WTC11 (cell line): ENCODE measurements at regions not wholly inside any gene's neighbourhood (a gene's known extent, or its start where the extent isn't known, plus 50 kb on each side); places are given as distances from the start of the nearest gene placed in this dataset.

Experiments used
- ATAC-seq: fragments of 200-7000 bp; cut with Tn5 transposase; 2 replicates; pipeline ENCODE4 v1.10.0; 2021; ENCODE audit warnings: mild to moderate bottlenecking, moderate library complexity
- CTCF ChIA-PET: fragments of 300-600 bp; sonication (Branson Sonifier 250); formaldehyde crosslinking; loops from one replicate; lab custom pipeline; 2021; ENCODE audit warnings: antibody characterized with exemption; lab: Charles Lee
- POLR2A ChIA-PET: fragments of 350-600 bp; sonication (Branson Sonifier 250); formaldehyde crosslinking; loops from one replicate; lab custom pipeline; 2021; ENCODE audit warnings: antibody characterized with exemption; lab: Charles Lee
- DNase-seq: peaks from one replicate; pipeline ENCODE4 v3.0.0; 2021; ENCODE audit warnings: low spot score
- H3K27ac Mint-ChIP-seq: 2 replicates; pipeline ENCODE4 v1.8.0; 2021; ENCODE audit warnings: mixed read lengths
- H3K27me3 Mint-ChIP-seq: 2 replicates; pipeline ENCODE4 v1.8.0; 2021; ENCODE audit warnings: low read depth, mild to moderate bottlenecking, moderate library complexity, mixed read lengths
- H3K36me3 Mint-ChIP-seq: 2 replicates; pipeline ENCODE4 v1.8.0; 2021; ENCODE audit warnings: mixed read lengths
- H3K4me1 Mint-ChIP-seq: 2 replicates; pipeline ENCODE4 v1.8.0; 2022; ENCODE audit warnings: mixed read lengths
- H3K4me3 Mint-ChIP-seq: 2 replicates; pipeline ENCODE4 v1.8.0; 2021; ENCODE audit warnings: mild to moderate bottlenecking, moderate library complexity, mixed read lengths
- H3K9me3 Mint-ChIP-seq: 2 replicates; pipeline ENCODE4 v1.8.0; 2021; ENCODE audit warnings: mixed read lengths
- ATF3 ChIP-seq: sonication (generic); formaldehyde crosslinking; conservative IDR thresholded peaks from 2 replicates; pipeline ENCODE4 v1.8.1; 2022; ENCODE audit warnings: mild to moderate bottlenecking, missing genetic modification reagents
- CBFB ChIP-seq: sonication (generic); formaldehyde crosslinking; IDR thresholded peaks from 2 replicates; pipeline ENCODE4 v1.8.1; 2022; ENCODE audit warnings: mild to moderate bottlenecking, low read depth, missing genetic modification reagents
- ESRRA ChIP-seq: sonication (generic); formaldehyde crosslinking; IDR thresholded peaks from 2 replicates; pipeline ENCODE4 v1.8.1; 2022; ENCODE audit warnings: mild to moderate bottlenecking, missing genetic modification reagents, borderline replicate concordance
- ETV6 ChIP-seq: sonication (generic); formaldehyde crosslinking; IDR thresholded peaks from 2 replicates; pipeline ENCODE4 v1.8.1; 2022; ENCODE audit warnings: mild to moderate bottlenecking, missing genetic modification reagents
- FOXK1 ChIP-seq: sonication (generic); formaldehyde crosslinking; IDR thresholded peaks from 2 replicates; pipeline ENCODE4 v1.8.0; 2022; ENCODE audit warnings: mild to moderate bottlenecking, moderate library complexity, missing genetic modification reagents
- FOXP4 ChIP-seq: sonication (generic); formaldehyde crosslinking; IDR thresholded peaks from 2 replicates; pipeline ENCODE4 v1.8.0; 2022; ENCODE audit warnings: mild to moderate bottlenecking, missing genetic modification reagents
- HMGA2 ChIP-seq: fragments of 250-450 bp; sonication (Bioruptor Pico); IDR thresholded peaks from 2 replicates; pipeline ENCODE4 v1.4.0; 2021; ENCODE audit warnings: mild to moderate bottlenecking, moderate library complexity
- IRF2 ChIP-seq: sonication (generic); formaldehyde crosslinking; IDR thresholded peaks from 2 replicates; pipeline ENCODE4 v1.8.0; 2022; ENCODE audit warnings: low read depth, missing genetic modification reagents, borderline replicate concordance
- KAT7 ChIP-seq: sonication (generic); formaldehyde crosslinking; IDR thresholded peaks from 2 replicates; pipeline ENCODE4 v1.8.1; 2023; ENCODE audit warnings: missing genetic modification reagents, mild to moderate bottlenecking, borderline replicate concordance
- NR3C1 ChIP-seq: sonication (generic); formaldehyde crosslinking; conservative IDR thresholded peaks from 2 replicates; pipeline ENCODE4 v1.8.1; 2023; ENCODE audit warnings: low read depth, mild to moderate bottlenecking, missing genetic modification reagents
- OVOL2 ChIP-seq: fragments of 250-450 bp; sonication (Bioruptor Pico); IDR thresholded peaks from 2 replicates; pipeline ENCODE4 v1.9.0; 2021; ENCODE audit warnings: mild to moderate bottlenecking, borderline replicate concordance
- PRRX2 ChIP-seq: fragments of 250-450 bp; sonication (Bioruptor Pico); IDR thresholded peaks from 2 replicates; pipeline ENCODE4 v1.8.0; 2021; ENCODE audit warnings: mild to moderate bottlenecking
- SMAD4 ChIP-seq: sonication (generic); formaldehyde crosslinking; IDR thresholded peaks from 2 replicates; pipeline ENCODE4 v1.8.0; 2022; ENCODE audit warnings: mild to moderate bottlenecking, missing genetic modification reagents
- STAT6 ChIP-seq: sonication (generic); formaldehyde crosslinking; conservative IDR thresholded peaks from 2 replicates; pipeline ENCODE4 v1.8.1; 2023; ENCODE audit warnings: mild to moderate bottlenecking, low read depth, missing genetic modification reagents, moderate library complexity
- TEAD1 ChIP-seq: sonication (generic); formaldehyde crosslinking; IDR thresholded peaks from 2 replicates; pipeline ENCODE4 v1.8.0; 2022; ENCODE audit warnings: mild to moderate bottlenecking, missing genetic modification reagents
- USF1 ChIP-seq: sonication (generic); formaldehyde crosslinking; IDR thresholded peaks from 2 replicates; pipeline ENCODE4 v1.8.0; 2022; ENCODE audit warnings: mild to moderate bottlenecking, missing genetic modification reagents
- ZNF121 ChIP-seq: sonication (generic); formaldehyde crosslinking; IDR thresholded peaks from 2 replicates; pipeline ENCODE4 v1.8.0; 2023; ENCODE audit warnings: missing genetic modification reagents
- ZNF232 ChIP-seq: sonication (generic); formaldehyde crosslinking; IDR thresholded peaks from 2 replicates; pipeline ENCODE4 v1.8.0; 2022; ENCODE audit warnings: mild to moderate bottlenecking, missing genetic modification reagents
- ZNF263 ChIP-seq: sonication (generic); formaldehyde crosslinking; IDR thresholded peaks from 2 replicates; pipeline ENCODE4 v1.8.1; 2022; ENCODE audit warnings: low read depth, mild to moderate bottlenecking, moderate library complexity, missing genetic modification reagents
- ZNF416 ChIP-seq: fragments of 250-450 bp; sonication (Bioruptor Pico); IDR thresholded peaks from 2 replicates; pipeline ENCODE4 v1.9.0; 2021; ENCODE audit warnings: mild to moderate bottlenecking, inconsistent platforms
- ZNF425 ChIP-seq: fragments of 250-450 bp; sonication (Bioruptor Pico); conservative IDR thresholded peaks from 2 replicates; pipeline ENCODE4 v1.9.0; 2021; ENCODE audit warnings: mild to moderate bottlenecking
- ZNF671 ChIP-seq: fragments of 250-450 bp; sonication (Bioruptor Pico); IDR thresholded peaks from 2 replicates; pipeline ENCODE4 v1.8.0; 2021; ENCODE audit warnings: mild to moderate bottlenecking
- ZSCAN18 ChIP-seq: fragments of 250-450 bp; sonication (Bioruptor Pico); IDR thresholded peaks from 2 replicates; pipeline ENCODE4 v2.1.2; 2022; ENCODE audit warnings: mild to moderate bottlenecking, moderate library complexity

- Mint-ChIP-seq H3K36me3 (peaks cover 8% of the 10 kb centered on the region), H3K9me3 (peaks cover 18% of the 10 kb centered on the region)
Observed at GRCh38 chr12:87290505-87290904, 738.7 kb downstream of the C12orf50 start.

GRCh38 chr12:87283886-87284285, 745.3 kb downstream of the C12orf50 start:
- ChIA-PET CTCF (no interaction called here), POLR2A (no interaction called here)
- Mint-ChIP-seq H3K4me1 (peaks cover 4% of the 10 kb centered on the region), H3K27ac (no peak overlapping the region), H3K36me3 (peaks cover 17% of the 10 kb centered on the region), H3K9me3 (peaks cover 32% of the 10 kb centered on the region), H3K4me3 (no peak overlapping the region), H3K27me3 (no peaks in the 10 kb centered on the region)
- ATAC-seq (no peak), DNase-seq (no peak)
- no peak for TF ChIP-seq ESRRA (CRISPR knock-in tag)
- TF ChIP-seq KAT7 (CRISPR knock-in tag): no peak
- TF ChIP-seq NR3C1: no peak
- TF ChIP-seq STAT6: no peak
- TF ChIP-seq ZNF232: no peak
- no peak for TF ChIP-seq SMAD4 (CRISPR knock-in tag)
- TF ChIP-seq ZNF263: no peak
- TF ChIP-seq CBFB (CRISPR knock-in tag): no peak

More at GRCh38 chr12:87290505-87290904, 738.7 kb downstream of the C12orf50 start:
- H3K4me3 Mint-ChIP-seq: no peak overlapping the region
- ATAC-seq (no peak), DNase-seq (no peak)
- peaks cover 4% of the 10 kb centered on the region for H3K4me1 Mint-ChIP-seq
- CTCF ChIA-PET: no interaction called here
- TF ChIP-seq ETV6 (CRISPR knock-in tag) (no peak), OVOL2 (CRISPR knock-in tag) (no peak), ZNF416 (no peak), ZNF671 (CRISPR knock-in tag) (no peak), ZSCAN18 (CRISPR knock-in tag) (no peak), HMGA2 (CRISPR knock-in tag) (no peak), FOXP4 (CRISPR knock-in tag) (no peak), ATF3 (CRISPR knock-in tag) (no peak), PRRX2 (no peak), IRF2 (CRISPR knock-in tag) (no peak), USF1 (CRISPR knock-in tag) (no peak), TEAD1 (CRISPR knock-in tag) (no peak), ZNF121 (CRISPR knock-in tag) (no peak), FOXK1 (CRISPR knock-in tag) (no peak), ZNF425 (CRISPR knock-in tag) (no peak)
- no peak overlapping the region for H3K27ac Mint-ChIP-seq
- H3K27me3 Mint-ChIP-seq: no peaks in the 10 kb centered on the region
- POLR2A ChIA-PET: no interaction called here
